UCSD-AML1 (cell line): ENCODE measurements at regions not wholly inside any gene's neighbourhood (a gene's known extent, or its start where the extent isn't known, plus 50 kb on each side); places are given as distances from the start of the nearest gene placed in this dataset.

Experiments
- DNase-seq: peaks from one replicate; lab custom pipeline; 2025; ENCODE audit not compliant: unreplicated experiment; lab: John Stamatoyannopoulos, UW

GRCh38 chr10:43712821-43713584 lies 64.3 kb upstream of the ZNF32 start:
- DNase-seq, result no peak

- DNase-seq, result no peak
Observed at GRCh38 chr10:43710772-43711471, 62.2 kb upstream of the ZNF32 start.

GRCh38 chr10:43708262-43708661 lies 59.6 kb upstream of the ZNF32 start:
- no peak for DNase-seq

- no peak for DNase-seq
Observed at GRCh38 chr10:43707770-43708169, 59.1 kb upstream of the ZNF32 start.

GRCh38 chr10:43706166-43706565 lies 57.5 kb upstream of the ZNF32 start:
- no peak for DNase-seq

- no peak for DNase-seq
Observed at GRCh38 chr10:43703286-43703685, 54.6 kb upstream of the ZNF32 start.

- no peak for DNase-seq
Observed at GRCh38 chr10:43702936-43703281, 54.2 kb upstream of the ZNF32 start.

GRCh38 chr10:43702213-43702935 lies 53.7 kb upstream of the ZNF32 start:
- DNase-seq, result no peak

- no peak for DNase-seq
Observed at GRCh38 chr10:43701295-43701694, 52.6 kb upstream of the ZNF32 start.

GRCh38 chr10:43700306-43700705 lies 51.6 kb upstream of the ZNF32 start:
- DNase-seq, result no peak

GRCh38 chr10:43699516-43699915 lies 50.8 kb upstream of the ZNF32 start:
- no peak for DNase-seq
